GM13976 (cell line): ENCODE measurements at regions not wholly inside any gene's neighbourhood (a gene's known extent, or its start where the extent isn't known, plus 50 kb on each side); places are given as distances from the start of the nearest gene placed in this dataset.

Experiments used
- DNase-seq: peaks from one replicate; pipeline ENCODE4 v3.0.0; 2012; ENCODE audit warnings: low spot score
- in situ Hi-C: fragments of 300-500 bp; cut with MboI; formaldehyde crosslinking; loops from one replicate; pipeline ENCODE4 v1.12.0; 2022; ENCODE audit warnings: low sequenced_read_pairs, mixed read lengths, inconsistent platforms; ENCODE audit not compliant: unreplicated experiment
- TF ChIP-seq, protein P1 (sequence below): IDR thresholded peaks from 2 replicates; pipeline ENCODE4 v1.5.1; 2012; ENCODE audit warnings: borderline replicate concordance, mild to moderate bottlenecking; ENCODE audit not compliant: insufficient read depth; ENCODE audit errors: extremely low read depth, missing control alignments, control extremely low read depth

DNA sequence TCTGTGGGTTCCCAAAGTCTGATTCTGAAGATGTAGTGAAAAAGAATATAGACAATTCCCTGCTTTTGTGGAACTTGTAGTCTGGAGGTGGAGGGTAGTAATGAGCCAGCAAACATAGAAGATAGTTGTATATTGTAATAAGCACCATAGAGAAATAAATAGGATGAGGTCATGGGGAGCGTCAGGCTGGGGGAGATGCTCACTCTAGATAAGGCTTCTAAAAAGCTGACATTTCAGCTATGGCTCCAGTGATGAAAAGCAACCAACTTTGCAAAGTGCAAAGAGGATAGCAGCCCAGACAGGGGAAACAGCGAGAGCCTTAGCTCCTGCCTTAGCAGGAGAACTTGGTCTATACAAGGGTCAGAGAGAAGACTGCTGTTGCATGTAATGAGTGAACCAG, 98.0 kb upstream of the RALGPS2 start:
- no peak for DNase-seq
- in situ Hi-C loops = no loop called here
- TF ChIP-seq, protein P1, sequence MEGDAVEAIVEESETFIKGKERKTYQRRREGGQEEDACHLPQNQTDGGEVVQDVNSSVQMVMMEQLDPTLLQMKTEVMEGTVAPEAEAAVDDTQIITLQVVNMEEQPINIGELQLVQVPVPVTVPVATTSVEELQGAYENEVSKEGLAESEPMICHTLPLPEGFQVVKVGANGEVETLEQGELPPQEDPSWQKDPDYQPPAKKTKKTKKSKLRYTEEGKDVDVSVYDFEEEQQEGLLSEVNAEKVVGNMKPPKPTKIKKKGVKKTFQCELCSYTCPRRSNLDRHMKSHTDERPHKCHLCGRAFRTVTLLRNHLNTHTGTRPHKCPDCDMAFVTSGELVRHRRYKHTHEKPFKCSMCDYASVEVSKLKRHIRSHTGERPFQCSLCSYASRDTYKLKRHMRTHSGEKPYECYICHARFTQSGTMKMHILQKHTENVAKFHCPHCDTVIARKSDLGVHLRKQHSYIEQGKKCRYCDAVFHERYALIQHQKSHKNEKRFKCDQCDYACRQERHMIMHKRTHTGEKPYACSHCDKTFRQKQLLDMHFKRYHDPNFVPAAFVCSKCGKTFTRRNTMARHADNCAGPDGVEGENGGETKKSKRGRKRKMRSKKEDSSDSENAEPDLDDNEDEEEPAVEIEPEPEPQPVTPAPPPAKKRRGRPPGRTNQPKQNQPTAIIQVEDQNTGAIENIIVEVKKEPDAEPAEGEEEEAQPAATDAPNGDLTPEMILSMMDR = no peak

DNA sequence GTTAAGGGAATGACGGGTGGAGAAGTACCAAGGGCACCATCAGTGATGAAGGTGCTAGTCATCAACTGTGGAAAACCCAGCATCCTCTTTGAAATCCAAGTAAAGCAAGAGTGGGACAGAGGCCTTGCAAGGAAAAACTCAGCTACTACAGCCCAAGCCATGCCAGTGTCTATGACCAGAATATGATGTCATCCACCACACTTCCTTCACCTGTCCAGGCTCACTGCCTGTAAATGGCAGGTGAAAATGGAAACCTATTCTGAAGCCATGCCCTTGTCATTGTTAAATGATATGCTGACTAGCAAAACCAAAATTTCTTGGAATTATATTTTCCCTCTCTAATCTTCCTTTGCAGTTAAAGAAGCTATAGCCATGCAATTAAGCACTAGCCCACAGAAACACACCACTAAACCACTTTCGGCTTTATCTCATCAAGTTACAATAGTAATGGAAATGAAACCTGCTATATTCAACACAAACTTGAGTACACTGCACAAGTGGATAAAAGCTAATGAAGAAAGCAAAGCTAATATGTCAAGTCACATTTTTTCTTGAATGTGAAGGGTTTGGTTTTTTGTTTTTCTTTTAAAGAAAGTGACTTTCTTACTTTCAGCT, 96.3 kb upstream of the RALGPS2 start:
- TF ChIP-seq, protein P1 = no peak
- DNase-seq = no peak
- in situ Hi-C loops = no loop called here

- DNase-seq = no peak
- TF ChIP-seq, protein P1 = no peak
- in situ Hi-C loops = no loop called here
Measured at GRCh38 chr1:178629252-178630154, 95.5 kb upstream of the RALGPS2 start.

- DNase-seq = no peak
- TF ChIP-seq, protein P1 = no peak
- in situ Hi-C loops = no loop called here
Measured at GRCh38 chr1:178630417-178630816, 94.6 kb upstream of the RALGPS2 start.

GRCh38 chr1:178632653-178633052, 92.4 kb upstream of the RALGPS2 start:
- in situ Hi-C loops = no loop called here
- TF ChIP-seq, protein P1 = no peak
- no peak for DNase-seq

DNA sequence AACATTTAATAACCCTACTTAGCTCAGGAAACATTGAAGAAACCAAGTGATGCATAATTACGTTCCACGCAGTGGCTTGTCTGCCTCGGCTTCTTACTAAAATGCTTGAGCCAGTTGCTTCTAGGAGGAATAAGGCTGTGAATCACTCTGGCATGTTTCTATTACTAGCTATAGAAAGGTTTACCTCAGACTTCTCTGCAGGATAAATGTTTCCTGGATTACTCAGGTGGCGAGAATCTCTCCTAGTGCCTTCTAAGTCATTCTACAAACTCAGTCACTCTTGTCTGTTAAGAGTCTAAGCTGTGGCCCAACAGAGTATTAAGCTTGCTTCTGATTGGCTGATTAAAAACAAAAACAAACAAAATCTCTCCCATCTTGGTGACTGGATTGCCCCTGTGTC, 92.0 kb upstream of the RALGPS2 start:
- in situ Hi-C loops = no loop called here
- no peak for DNase-seq
- TF ChIP-seq, protein P1 = no peak
